Loucy (cell line): ENCODE measurements at regions not wholly inside any gene's neighbourhood (a gene's known extent, or its start where the extent isn't known, plus 50 kb on each side); places are given as distances from the start of the nearest gene placed in this dataset.

Source experiments
- EZH2phosphoT487 ChIP-seq: fragments of 200-600 bp; IDR thresholded peaks from 2 replicates; pipeline ENCODE4 v1.6.1; 2018; ENCODE audit warnings: antibody characterized with exemption, mild to moderate bottlenecking, moderate library complexity, borderline replicate concordance
- TF ChIP-seq, protein P1 (sequence below): fragments of 200-600 bp; sonication (generic); conservative IDR thresholded peaks from 2 replicates; pipeline ENCODE4 v1.5.1; 2014; ENCODE audit warnings: mild to moderate bottlenecking, antibody characterized with exemption, low read length

DNA sequence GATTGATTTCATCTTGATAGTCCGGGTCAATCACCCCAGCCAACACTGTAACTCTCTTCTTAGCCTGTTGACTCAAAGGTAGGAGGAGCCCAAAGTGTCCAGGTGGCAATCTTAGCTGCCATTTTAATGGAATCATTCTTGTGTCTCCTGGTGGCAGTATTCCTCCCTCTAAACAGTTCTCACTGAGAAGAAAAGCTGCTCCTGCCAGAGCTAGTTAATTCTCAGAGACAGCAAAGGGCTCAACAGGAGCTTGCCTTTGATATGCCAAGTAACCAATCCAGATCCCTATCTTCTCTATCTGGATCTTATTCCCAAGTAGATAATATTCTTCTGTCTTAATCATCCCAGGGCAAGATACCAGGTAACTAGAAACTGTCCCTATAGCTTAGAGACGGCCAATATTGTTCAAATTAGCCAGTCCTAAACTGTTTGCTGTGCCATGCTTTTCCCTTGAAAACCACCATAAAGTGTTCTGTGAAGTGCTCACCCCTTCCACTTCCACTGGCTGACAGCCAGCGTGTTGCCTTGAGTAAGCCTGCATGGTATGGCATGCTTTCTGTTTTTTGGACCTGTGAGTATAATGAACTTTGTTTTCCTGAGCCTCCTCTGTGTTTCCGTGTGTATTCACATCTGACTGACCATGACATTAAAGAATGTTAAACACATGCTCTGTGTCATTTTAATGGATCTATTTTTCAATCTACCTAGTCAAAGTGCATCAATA lies 463.7 kb upstream of the SLITRK5 start:
- TF ChIP-seq, protein P1, sequence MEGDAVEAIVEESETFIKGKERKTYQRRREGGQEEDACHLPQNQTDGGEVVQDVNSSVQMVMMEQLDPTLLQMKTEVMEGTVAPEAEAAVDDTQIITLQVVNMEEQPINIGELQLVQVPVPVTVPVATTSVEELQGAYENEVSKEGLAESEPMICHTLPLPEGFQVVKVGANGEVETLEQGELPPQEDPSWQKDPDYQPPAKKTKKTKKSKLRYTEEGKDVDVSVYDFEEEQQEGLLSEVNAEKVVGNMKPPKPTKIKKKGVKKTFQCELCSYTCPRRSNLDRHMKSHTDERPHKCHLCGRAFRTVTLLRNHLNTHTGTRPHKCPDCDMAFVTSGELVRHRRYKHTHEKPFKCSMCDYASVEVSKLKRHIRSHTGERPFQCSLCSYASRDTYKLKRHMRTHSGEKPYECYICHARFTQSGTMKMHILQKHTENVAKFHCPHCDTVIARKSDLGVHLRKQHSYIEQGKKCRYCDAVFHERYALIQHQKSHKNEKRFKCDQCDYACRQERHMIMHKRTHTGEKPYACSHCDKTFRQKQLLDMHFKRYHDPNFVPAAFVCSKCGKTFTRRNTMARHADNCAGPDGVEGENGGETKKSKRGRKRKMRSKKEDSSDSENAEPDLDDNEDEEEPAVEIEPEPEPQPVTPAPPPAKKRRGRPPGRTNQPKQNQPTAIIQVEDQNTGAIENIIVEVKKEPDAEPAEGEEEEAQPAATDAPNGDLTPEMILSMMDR = no peak
- no peak for TF ChIP-seq EZH2phosphoT487
